Panc1 (cell line): ENCODE measurements at regions not wholly inside any gene's neighbourhood (a gene's known extent, or its start where the extent isn't known, plus 50 kb on each side); places are given as distances from the start of the nearest gene placed in this dataset.
"Not testable (repeated sequence)": the region's sequence is repeated elsewhere in the genome, so short reads cannot be mapped to it uniquely, and the experiment has no call there.

Experiments used
- ATAC-seq: fragments of 200-7000 bp; cut with Tn5 transposase; 2 replicates; pipeline ENCODE4 v1.9.1; 2020; ENCODE audit warnings: mild to moderate bottlenecking, moderate library complexity
- BruUV-seq: library from RNA; stranded (reverse); fragments of 400-500 nt; replicated peaks from 2 replicates; lab custom pipeline; 2021; lab: Mats Ljungman, UMichigan
- CTCF ChIA-PET: fragments of 300-600 bp; sonication (Branson Sonifier 250); formaldehyde crosslinking; loops from one replicate; lab custom pipeline; 2022; ENCODE audit warnings: antibody characterized with exemption; lab: Charles Lee
- POLR2A ChIA-PET: fragments of 300-600 bp; sonication (Branson Sonifier 250); formaldehyde crosslinking; loops from one replicate; lab custom pipeline; 2022; ENCODE audit warnings: antibody characterized with exemption; lab: Charles Lee
- DNase-seq: peaks from one replicate; pipeline ENCODE4 v3.0.0-alpha.2; 2010; ENCODE audit warnings: low read depth, low spot score
- H3K27ac ChIP-seq: 2 replicates; pipeline ENCODE4 v1.5.1; 2011; ENCODE audit warnings: mild to moderate bottlenecking, low read length, inconsistent platforms
- H3K27me3 ChIP-seq: fragments of 200-500 bp; sonication (Bioruptor generic); 2 replicates; pipeline ENCODE4 v1.6.0; 2014; ENCODE audit warnings: low read length, inconsistent platforms; ENCODE audit not compliant: control insufficient read depth, insufficient read depth
- H3K36me3 ChIP-seq: fragments of 200-500 bp; sonication (Bioruptor generic); 2 replicates; pipeline ENCODE4 v1.5.1; 2014; ENCODE audit warnings: inconsistent platforms, mild to moderate bottlenecking, low read length, moderate library complexity; ENCODE audit not compliant: control insufficient read depth, insufficient read depth
- H3K4me1 ChIP-seq: 2 replicates; pipeline ENCODE4 v1.5.1; 2011; ENCODE audit warnings: inconsistent platforms, mild to moderate bottlenecking, low read length, moderate library complexity; ENCODE audit not compliant: control insufficient read depth, insufficient read depth
- H3K4me3 ChIP-seq, 2 experiments: 2 replicates each; pipeline ENCODE4 v1.5.1; 2011 to 2012; ENCODE audit warnings: low read depth in 2 of 2, low read length in 2 of 2, mild to moderate bottlenecking in 2 of 2, inconsistent platforms in 1 of 2, moderate library complexity in 1 of 2
- H3K9me3 ChIP-seq: fragments of 200-500 bp; sonication (Bioruptor generic); 2 replicates; pipeline ENCODE4 v1.5.1; 2014; ENCODE audit warnings: low read depth, mild to moderate bottlenecking, inconsistent platforms, low read length, moderate library complexity; ENCODE audit not compliant: control insufficient read depth, insufficient read depth
- CTCF ChIP-seq: fragments of 450-650 bp; IDR thresholded peaks from 2 replicates; pipeline ENCODE4 v1.5.1; 2017; ENCODE audit warnings: mild to moderate bottlenecking
- POLR2AphosphoS5 ChIP-seq: IDR thresholded peaks from 2 replicates; pipeline ENCODE4 v1.6.1; 2012; ENCODE audit warnings: mild to moderate bottlenecking, low read depth, low read length, moderate library complexity
- REST ChIP-seq, 2 experiments: IDR thresholded peaks; 2 replicates each; pipeline ENCODE4 v1.6.1; 2011 to 2012; ENCODE audit warnings: low read depth in 2 of 2, control low read depth in 1 of 2, low read length in 1 of 2, mild to moderate bottlenecking in 1 of 2, moderate library complexity in 1 of 2; ENCODE audit not compliant: insufficient read depth in 1 of 2
- SIN3A ChIP-seq: IDR thresholded peaks from 2 replicates; pipeline ENCODE4 v1.6.1; 2012; ENCODE audit warnings: low read depth, mild to moderate bottlenecking, low read length, moderate library complexity, borderline replicate concordance; ENCODE audit not compliant: insufficient read depth
- TCF7L2 ChIP-seq: IDR thresholded peaks from 2 replicates; pipeline ENCODE4 v1.6.1; 2011; ENCODE audit warnings: mild to moderate bottlenecking, low read depth, low read length, inconsistent platforms
- in situ Hi-C: cut with HindIII; loops from 2 replicates; pipeline ENCODE4 v1.10.0; 2016; ENCODE audit warnings: low sequenced_read_pairs, low pct_unique_long_range_greater_than_20kb
- intact Hi-C: fragments of 100-400 bp; cut with micrococcal nuclease; formaldehyde crosslinking; loops from one replicate; pipeline ENCODE4 v1.10.0; 2022; ENCODE audit not compliant: unreplicated experiment

DNA sequence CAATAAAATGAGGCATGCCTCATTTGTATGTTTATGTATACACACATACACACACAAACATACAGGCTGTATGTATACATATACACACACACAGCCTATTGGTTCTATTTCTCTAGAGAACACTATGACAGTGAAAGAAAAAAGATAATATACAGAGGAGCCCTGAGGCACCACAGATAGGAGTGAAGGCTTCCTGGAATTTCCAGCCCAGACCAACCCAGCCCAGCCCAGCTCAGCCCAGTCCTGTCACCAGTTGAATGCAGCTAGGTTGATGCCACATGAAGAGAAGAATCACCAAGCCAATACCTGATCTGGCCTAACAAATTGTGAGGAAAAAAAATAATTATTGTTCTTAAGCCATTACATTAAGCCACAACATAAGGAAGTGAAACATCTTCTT is 126.9 kb upstream of the PDE4D start:
- CTCF ChIA-PET: no interaction called here
- intact Hi-C loops: no loop called here
- Histone ChIP-seq H3K9me3 (no peaks in the 10 kb centered on the region), H3K27ac (no peak overlapping the region), H3K36me3 (no peaks in the 10 kb centered on the region), H3K4me3 (no peak overlapping the region), H3K27me3 (no peaks in the 10 kb centered on the region), H3K4me1 (no peaks in the 10 kb centered on the region)
- in situ Hi-C loops: no loop called here
- DNase-seq (no peak), ATAC-seq (no peak)
- BruUV-seq: no TSS peak
- POLR2A ChIA-PET: no interaction called here
- TF ChIP-seq POLR2AphosphoS5: no peak
- no peak for TF ChIP-seq SIN3A
- no peak for TF ChIP-seq CTCF
- no peak for TF ChIP-seq REST (IDR thresholded peaks at IDR 0.05; ENCODE audit: insufficient read depth in 1 of 2, low read depth in 2 of 2, low read length in 1 of 2)
- TF ChIP-seq TCF7L2: no peak

- intact Hi-C loops, in situ Hi-C loops, H3K27me3 ChIP-seq, H3K4me1 ChIP-seq, H3K4me3 ChIP-seq, DNase-seq, POLR2A ChIA-PET, CTCF ChIA-PET, ATAC-seq, H3K27ac ChIP-seq, BruUV-seq, H3K9me3 ChIP-seq, H3K36me3 ChIP-seq: not testable (repeated sequence)
Measured at GRCh38 chr5:60018960-60019359, 125.4 kb upstream of the PDE4D start.

DNA sequence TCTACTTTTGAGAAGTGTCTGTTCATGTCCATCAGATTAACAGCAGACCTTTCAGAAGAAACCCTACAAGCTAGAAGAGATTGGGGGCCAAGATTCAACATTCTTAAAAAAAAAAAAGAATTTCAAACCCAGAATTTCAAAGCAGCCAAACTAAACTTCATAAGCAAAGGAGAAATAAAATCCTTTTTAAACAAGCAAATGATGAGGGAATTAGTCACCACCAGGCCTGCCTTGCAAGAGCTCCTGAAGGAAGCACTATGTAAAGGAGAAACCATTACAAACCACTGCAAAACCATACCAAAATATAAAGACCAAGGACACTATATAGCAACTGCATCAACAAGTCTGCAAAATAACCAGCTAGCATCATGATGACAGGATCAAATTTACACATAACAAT is 124.6 kb upstream of the PDE4D start:
- no peak overlapping the region for H3K4me3 ChIP-seq
- no peak overlapping the region for H3K27ac ChIP-seq
- H3K4me1 ChIP-seq: no peaks in the 10 kb centered on the region
- in situ Hi-C loops: no loop called here
- DNase-seq: no peak
- no peak for ATAC-seq
- no peaks in the 10 kb centered on the region for H3K27me3 ChIP-seq
- POLR2A ChIA-PET: no interaction called here
- no peaks in the 10 kb centered on the region for H3K36me3 ChIP-seq
- CTCF ChIA-PET: no interaction called here
- no peaks in the 10 kb centered on the region for H3K9me3 ChIP-seq
- no TSS peak for BruUV-seq
- TF ChIP-seq TCF7L2 (no peak), SIN3A (no peak), POLR2AphosphoS5 (no peak), CTCF (no peak), REST (IDR thresholded peaks at IDR 0.05; ENCODE audit: insufficient read depth in 1 of 2, low read depth in 2 of 2, low read length in 1 of 2) (no peak)
- intact Hi-C loops: no loop called here
